ENCODE measurements at regions not wholly inside any gene's neighbourhood (a gene's known extent, or its start where the extent isn't known, plus 50 kb on each side); places are given as distances from the start of the nearest gene placed in this dataset.

GRCh38 chr7:132049462-132050304, 493.3 kb upstream of the PODXL start:
- peak; percentile 54 for DNase-seq (ENCODE audit: low spot score)
- H3K36me3 ChIP-seq (ENCODE audit: insufficient read depth, low read length, poor library complexity, severe bottlenecking): no peaks in the 10 kb centered on the region
- no TSS peak for BruUV-seq (replicated peaks)
- ChIA-PET CTCF (interaction anchor here (0.6 to 1.0 kb wide), 3 partner anchors 21 to 358 kb away, joined by 3 to 7 read pairs (median 6); no protein-coding TSS in a partner anchor), POLR2A (ENCODE audit: low non-redundant PET) (no interaction called here)
- no peak overlapping the region for H3K27ac ChIP-seq (ENCODE audit: low read depth, low read length, poor library complexity, severe bottlenecking)
- peaks cover 12% of the 10 kb centered on the region for H3K27me3 ChIP-seq (replicated peaks; ENCODE audit: insufficient read depth, low read depth, low read length, poor library complexity)
- H3K4me1 ChIP-seq (ENCODE audit: insufficient read depth, low read length, poor library complexity, severe bottlenecking): no peaks in the 10 kb centered on the region
- no peaks in the 10 kb centered on the region for H3K9me3 ChIP-seq (ENCODE audit: low read depth, low read length, poor library complexity, severe bottlenecking)
- intact Hi-C loops (cut with micrococcal nuclease; ENCODE audit: unreplicated experiment): loop anchor here (1.0 to 5.0 kb wide), 3 partner anchors 104 to 357 kb away; no protein-coding TSS in a partner anchor
- TF ChIP-seq EZH2 (IDR thresholded peaks at IDR 0.05; ENCODE audit: borderline replicate concordance, low read depth, low read length, poor library complexity, severe bottlenecking): no peak
- TF ChIP-seq CTCF (conservative IDR thresholded peaks at IDR 0.05; ENCODE audit: low read depth, low read length): peak; percentile 87
- no peak overlapping the region for H3K4me3 ChIP-seq (ENCODE audit: low read depth, low read length, poor library complexity, severe bottlenecking)

- Histone ChIP-seq H3K4me3 (ENCODE audit: low read depth, low read length, poor library complexity, severe bottlenecking) (no peak overlapping the region), H3K9me3 (ENCODE audit: low read depth, low read length, poor library complexity, severe bottlenecking) (no peaks in the 10 kb centered on the region), H3K27me3 (replicated peaks; ENCODE audit: insufficient read depth, low read depth, low read length, poor library complexity) (peaks cover 9% of the 10 kb centered on the region), H3K4me1 (ENCODE audit: insufficient read depth, low read length, poor library complexity, severe bottlenecking) (no peaks in the 10 kb centered on the region), H3K36me3 (ENCODE audit: insufficient read depth, low read length, poor library complexity, severe bottlenecking) (no peaks in the 10 kb centered on the region), H3K27ac (ENCODE audit: low read depth, low read length, poor library complexity, severe bottlenecking) (no peak overlapping the region)
- DNase-seq (ENCODE audit: low spot score): peak; percentile 12
- BruUV-seq (replicated peaks): no TSS peak
- CTCF ChIA-PET: no interaction called here
- intact Hi-C loops (cut with micrococcal nuclease; ENCODE audit: unreplicated experiment): loop anchor here (5.0 kb wide), 1 partner anchor 188 kb away; no protein-coding TSS in a partner anchor
- POLR2A ChIA-PET (ENCODE audit: low non-redundant PET): no interaction called here
- TF ChIP-seq EZH2 (IDR thresholded peaks at IDR 0.05; ENCODE audit: borderline replicate concordance, low read depth, low read length, poor library complexity, severe bottlenecking) (no peak), CTCF (conservative IDR thresholded peaks at IDR 0.05; ENCODE audit: low read depth, low read length) (no peak)
Measured at GRCh38 chr7:132045481-132045980, 489.1 kb upstream of the PODXL start.

GRCh38 chr7:132045002-132045401, 488.6 kb upstream of the PODXL start:
- POLR2A ChIA-PET (ENCODE audit: low non-redundant PET): no interaction called here
- CTCF ChIA-PET: no interaction called here
- no peaks in the 10 kb centered on the region for H3K36me3 ChIP-seq (ENCODE audit: insufficient read depth, low read length, poor library complexity, severe bottlenecking)
- DNase-seq (ENCODE audit: low spot score): no peak
- H3K9me3 ChIP-seq (ENCODE audit: low read depth, low read length, poor library complexity, severe bottlenecking): no peaks in the 10 kb centered on the region
- no peak overlapping the region for H3K4me3 ChIP-seq (ENCODE audit: low read depth, low read length, poor library complexity, severe bottlenecking)
- BruUV-seq (replicated peaks): no TSS peak
- no peak overlapping the region for H3K27ac ChIP-seq (ENCODE audit: low read depth, low read length, poor library complexity, severe bottlenecking)
- TF ChIP-seq EZH2 (IDR thresholded peaks at IDR 0.05; ENCODE audit: borderline replicate concordance, low read depth, low read length, poor library complexity, severe bottlenecking) (no peak), CTCF (conservative IDR thresholded peaks at IDR 0.05; ENCODE audit: low read depth, low read length) (no peak)
- no peaks in the 10 kb centered on the region for H3K4me1 ChIP-seq (ENCODE audit: insufficient read depth, low read length, poor library complexity, severe bottlenecking)
- intact Hi-C loops (cut with micrococcal nuclease; ENCODE audit: unreplicated experiment): loop anchor here (5.0 kb wide), 1 partner anchor 188 kb away; no protein-coding TSS in a partner anchor
- H3K27me3 ChIP-seq (replicated peaks; ENCODE audit: insufficient read depth, low read depth, low read length, poor library complexity): peaks cover 4% of the 10 kb centered on the region

All from A673 (cell line).